Gastroesophageal sphincter (tissue), 3 donors: ENCODE measurements at regions not wholly inside any gene's neighbourhood (a gene's known extent, or its start where the extent isn't known, plus 50 kb on each side); places are given as distances from the start of the nearest gene placed in this dataset.

ENCODE experiments used
- CTCF ChIP-seq, 4 experiments: fragments of 200-600 bp in 2 of 4; fragments of 450-650 bp in 2 of 4; sonication (generic) in 1 of 4; IDR thresholded peaks; one replicate each; pipeline ENCODE4 v1.5.1; 2017 to 2019; ENCODE audit warnings: antibody characterized with exemption in 4 of 4, mild to moderate bottlenecking in 2 of 4, moderate library complexity in 2 of 4
- EP300 ChIP-seq: sonication (generic); formaldehyde crosslinking; IDR thresholded peaks from one replicate; pipeline ENCODE4 v1.6.1; 2017; ENCODE audit warnings: antibody characterized with exemption, mild to moderate bottlenecking
- POLR2A ChIP-seq, 2 donors: fragments of 450-650 bp; IDR thresholded peaks; one replicate each; pipeline ENCODE4 v1.6.1; 2017; ENCODE audit warnings: antibody characterized with exemption in 2 of 2, mild to moderate bottlenecking in 2 of 2, moderate library complexity in 1 of 2
- POLR2AphosphoS5 ChIP-seq: sonication (generic); formaldehyde crosslinking; IDR thresholded peaks from one replicate; pipeline ENCODE4 v1.6.1; 2017; ENCODE audit warnings: antibody characterized with exemption

GRCh38 chr11:11089805-11090204, 232.0 kb upstream of the ZBED5 start:
- TF ChIP-seq POLR2A (IDR thresholded peaks at IDR 0.05) = no peak
- no peak for TF ChIP-seq CTCF (IDR thresholded peaks at IDR 0.05)
- no peak for TF ChIP-seq EP300
- no peak for TF ChIP-seq POLR2AphosphoS5
